Middle frontal gyrus (tissue), 1 donor: ENCODE measurements at regions not wholly inside any gene's neighbourhood (a gene's known extent, or its start where the extent isn't known, plus 50 kb on each side); places are given as distances from the start of the nearest gene placed in this dataset.
A peak's percentile ranks its signal among the peaks of the same experiment; 100 is the strongest.

Experiments
- DNase-seq: peaks from one replicate; pipeline ENCODE4 v3.0.0-alpha.2; 2015; ENCODE audit warnings: low spot score; ENCODE audit errors: extremely low spot score

- no peak for DNase-seq
Measured at GRCh38 chr1:244952280-244952933, 88.1 kb upstream of the HNRNPU start.

GRCh38 chr1:244948416-244948815 lies 84.1 kb upstream of the HNRNPU start:
- DNase-seq, result no peak

- no peak for DNase-seq
Measured at GRCh38 chr1:244945109-244945671, 80.8 kb upstream of the HNRNPU start.

GRCh38 chr1:244941121-244941520 lies 76.8 kb upstream of the HNRNPU start:
- no peak for DNase-seq

GRCh38 chr1:244937099-244937498 lies 72.8 kb upstream of the HNRNPU start:
- no peak for DNase-seq

- DNase-seq, result no peak
Measured at GRCh38 chr1:244920911-244921761, 56.8 kb upstream of the HNRNPU start.

GRCh38 chr1:244919320-244920282 lies 55.3 kb upstream of the HNRNPU start:
- no peak for DNase-seq

- DNase-seq, result peak; percentile 30
Measured at GRCh38 chr1:244918421-244919319, 54.3 kb upstream of the HNRNPU start.

- DNase-seq, result no peak
Measured at GRCh38 chr1:244917073-244917670, 52.8 kb upstream of the HNRNPU start.

- DNase-seq, result no peak
Measured at GRCh38 chr1:244915736-244916135, 51.4 kb upstream of the HNRNPU start.

- no peak for DNase-seq
Measured at GRCh38 chr1:244914761-244915160, 50.4 kb upstream of the HNRNPU start.
